NCI-H345 treated with DMSO at 0.1 percent for 48 hours (cell line): ENCODE measurements at regions not wholly inside any gene's neighbourhood (a gene's known extent, or its start where the extent isn't known, plus 50 kb on each side); places are given as distances from the start of the nearest gene placed in this dataset.
A peak's percentile ranks its signal among the peaks of the same experiment; 100 is the strongest.

Experiments
- DNase-seq: peaks from one replicate; lab custom pipeline; 2025; ENCODE audit not compliant: unreplicated experiment; lab: John Stamatoyannopoulos, UW

DNA sequence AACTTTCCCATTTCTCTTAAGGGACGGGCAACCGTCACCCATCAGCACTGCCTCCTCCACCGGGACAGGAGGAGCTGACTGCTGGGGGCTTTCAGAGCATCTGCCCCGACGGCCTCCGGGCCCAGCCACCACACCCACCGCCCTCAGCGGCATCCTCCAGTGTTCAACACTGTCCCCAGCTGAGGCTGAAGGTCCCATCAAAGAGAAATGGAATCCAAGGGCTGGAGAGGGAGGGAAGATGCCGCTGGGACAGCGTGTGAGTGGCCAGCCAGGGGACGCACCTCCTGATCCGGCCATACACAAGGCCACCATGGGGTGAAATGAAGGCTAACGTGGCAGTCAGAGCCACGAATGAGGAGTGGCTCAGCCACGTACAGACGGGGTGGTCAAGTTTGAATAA lies 153.6 kb upstream of the PPP2R2D start:
- DNase-seq, result no peak

DNA sequence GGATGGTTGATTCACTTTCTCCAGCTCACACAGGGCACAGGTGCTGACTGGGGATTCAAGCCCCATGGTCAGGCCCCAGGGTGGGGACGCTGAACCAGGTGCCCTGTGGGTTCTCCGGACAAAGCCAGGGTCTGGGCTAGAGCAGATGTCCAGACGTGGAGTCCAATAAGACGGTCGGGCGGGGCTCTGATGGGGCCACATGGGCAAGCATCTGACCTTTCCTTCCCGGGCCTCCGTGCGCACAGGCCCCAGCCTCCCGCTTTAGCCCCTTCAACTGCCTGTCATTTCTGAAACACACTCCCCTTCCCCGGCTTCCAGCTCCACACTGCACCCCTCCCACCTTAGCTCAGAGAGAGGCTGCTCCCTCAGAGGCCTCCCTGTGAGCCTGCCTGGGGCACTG lies 153.0 kb upstream of the PPP2R2D start:
- DNase-seq, result no peak

DNA sequence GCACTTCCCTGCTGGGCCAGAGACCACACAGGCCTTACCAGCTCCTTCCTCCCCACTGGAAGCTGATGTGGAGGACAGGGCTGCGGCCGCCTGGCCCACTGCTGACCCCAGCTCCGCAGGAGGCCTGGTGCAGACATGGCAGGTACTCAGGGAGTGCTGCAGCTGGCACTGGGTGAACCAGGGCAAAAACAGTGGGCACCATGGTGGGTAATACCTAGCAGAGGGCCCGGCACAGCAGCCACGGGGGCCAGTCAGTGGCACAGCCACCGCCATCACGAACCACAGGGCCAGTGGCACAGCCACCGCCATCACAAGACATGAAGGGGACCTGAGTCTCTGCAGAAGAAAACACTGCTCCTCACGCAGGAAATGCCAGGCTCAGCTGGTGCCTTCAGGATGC lies 152.6 kb upstream of the PPP2R2D start:
- DNase-seq, result no peak

DNA sequence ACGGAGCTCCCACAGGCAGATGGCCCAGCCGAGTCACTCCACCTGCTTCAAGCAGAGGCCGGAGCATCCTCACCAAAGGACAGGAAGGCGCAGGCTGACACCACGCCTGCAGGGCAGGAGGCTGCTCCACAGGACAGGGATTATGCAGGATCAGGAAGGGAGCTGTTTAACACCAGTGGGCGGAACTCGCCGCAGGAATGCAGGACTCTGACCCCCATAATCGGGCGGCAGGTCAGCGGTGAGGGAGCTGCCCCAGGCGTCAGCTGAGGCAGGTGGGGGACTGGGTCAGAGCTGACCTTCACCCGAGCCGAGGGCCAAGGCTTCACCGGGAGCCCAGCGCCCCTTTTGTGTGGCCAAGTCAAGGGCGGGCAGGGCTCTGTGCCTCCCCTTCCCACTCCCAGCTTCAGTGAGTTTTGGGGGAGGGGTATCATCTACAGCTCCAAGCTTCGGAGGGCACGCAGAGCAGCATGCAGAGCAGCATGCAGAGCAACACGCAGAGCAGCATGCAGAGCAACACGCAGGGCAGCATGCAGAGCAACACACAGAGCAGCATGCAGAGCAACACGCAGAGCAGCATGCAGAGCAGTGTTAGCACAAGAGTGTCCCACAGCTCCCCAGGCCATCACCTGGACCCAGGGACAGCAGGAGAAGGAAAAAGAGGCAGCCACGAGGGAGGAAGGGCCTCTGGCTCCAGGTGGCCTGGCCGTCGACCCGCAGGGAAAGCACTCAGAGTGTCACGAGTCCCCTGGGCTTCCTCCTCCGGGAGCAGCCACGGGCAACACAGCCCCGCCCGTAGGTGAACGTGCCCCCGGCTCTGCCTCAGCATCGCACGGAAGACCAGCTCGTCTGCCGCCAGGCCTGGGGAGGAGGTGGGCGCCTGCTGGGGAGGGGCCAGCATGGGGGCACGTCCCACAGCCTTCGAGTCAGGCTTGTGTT lies 151.7 kb upstream of the PPP2R2D start:
- DNase-seq, result peak; percentile 8

DNA sequence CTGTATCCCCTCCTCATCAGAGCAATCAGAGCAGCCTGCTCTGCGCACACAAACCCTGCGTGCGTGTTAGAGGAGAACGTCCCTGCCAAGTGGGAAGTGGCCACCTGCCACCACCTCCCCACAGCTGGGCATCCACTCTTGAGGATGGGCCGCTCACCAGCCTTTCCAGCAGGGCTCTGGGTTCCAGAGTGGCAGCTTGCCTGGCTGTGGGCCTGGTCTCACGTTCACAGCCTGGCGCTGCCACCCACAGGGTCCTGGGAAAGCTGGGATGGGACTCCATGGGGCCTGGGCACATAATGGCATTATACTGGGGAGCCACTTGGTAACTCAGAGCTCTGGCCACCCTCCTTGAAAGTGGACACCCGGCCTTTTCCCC lies 151.1 kb upstream of the PPP2R2D start:
- DNase-seq, result no peak

DNA sequence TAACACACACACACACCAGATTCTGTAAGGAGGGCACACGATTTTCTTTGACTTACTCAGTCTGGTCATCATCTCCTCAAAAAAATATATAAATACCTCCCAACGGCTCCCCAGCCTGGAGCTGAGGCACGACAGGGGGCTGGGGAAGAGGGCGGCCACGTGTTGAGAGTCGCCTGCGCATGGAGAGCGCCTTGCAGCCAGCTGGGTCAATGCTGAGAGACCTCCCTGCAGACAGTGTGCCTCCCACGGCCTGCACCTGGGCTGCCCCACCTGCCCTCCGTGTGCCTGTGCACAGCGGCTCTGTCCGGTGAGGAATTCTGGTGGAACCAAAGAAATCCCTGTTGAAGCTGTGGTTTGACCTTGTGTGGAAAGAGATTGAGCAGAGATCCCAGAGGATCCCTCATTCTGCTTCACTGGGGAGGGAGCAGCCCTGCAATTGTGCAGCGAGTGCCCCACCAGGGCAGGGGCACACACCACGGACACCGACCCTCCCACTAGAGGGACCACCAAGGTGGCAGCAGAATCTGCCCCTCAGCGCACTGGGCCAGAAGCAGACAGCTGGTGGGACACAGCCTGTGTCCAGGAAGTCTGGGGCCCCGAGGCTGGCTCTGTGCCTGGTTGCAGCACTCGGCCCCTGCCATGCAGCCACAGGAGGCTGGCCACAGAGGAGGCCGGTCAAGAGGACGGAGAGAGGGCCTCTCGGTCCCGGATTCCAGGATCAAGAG lies 150.5 kb upstream of the PPP2R2D start:
- no peak for DNase-seq

DNA sequence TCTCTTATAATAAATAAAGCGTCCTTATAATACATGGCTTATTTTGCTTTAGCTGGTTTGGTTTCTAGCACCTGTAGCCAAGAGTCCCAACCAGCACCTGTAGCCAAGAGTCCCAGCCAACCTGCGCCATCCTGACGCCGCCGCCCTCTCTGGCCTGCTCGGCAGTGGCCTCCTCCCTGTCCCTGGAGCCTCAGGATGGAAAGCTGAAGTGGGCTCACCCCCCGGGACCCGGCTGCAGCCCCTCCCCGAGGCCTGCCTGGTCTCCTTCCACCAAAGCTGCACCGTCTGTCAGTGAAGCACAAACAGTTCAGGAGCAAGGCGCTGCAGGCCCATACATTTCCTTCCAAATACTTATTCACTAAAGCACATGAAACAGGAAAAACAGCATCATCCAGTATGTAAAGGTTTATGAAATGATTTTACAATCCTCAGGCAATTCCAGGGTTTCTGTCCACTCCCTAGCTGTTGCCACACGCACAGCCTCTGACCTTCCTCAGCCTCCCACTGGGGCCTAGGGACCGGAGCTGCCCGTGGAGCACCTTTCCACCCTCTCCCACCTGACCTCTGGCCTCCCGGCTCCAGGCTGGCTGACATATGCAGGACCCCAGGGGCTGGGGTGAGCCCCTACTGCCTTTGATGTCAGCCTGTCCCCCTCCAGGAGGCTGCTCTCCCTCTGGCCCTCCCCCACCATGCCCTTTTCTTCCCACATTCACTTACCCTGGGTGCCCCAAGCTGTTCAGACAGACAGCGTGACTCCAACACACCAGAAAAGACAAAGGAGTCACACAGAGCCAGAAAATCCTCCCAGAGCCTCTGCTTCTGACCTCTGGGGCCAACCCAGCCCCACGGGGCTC lies 149.6 kb upstream of the PPP2R2D start:
- DNase-seq, result no peak

DNA sequence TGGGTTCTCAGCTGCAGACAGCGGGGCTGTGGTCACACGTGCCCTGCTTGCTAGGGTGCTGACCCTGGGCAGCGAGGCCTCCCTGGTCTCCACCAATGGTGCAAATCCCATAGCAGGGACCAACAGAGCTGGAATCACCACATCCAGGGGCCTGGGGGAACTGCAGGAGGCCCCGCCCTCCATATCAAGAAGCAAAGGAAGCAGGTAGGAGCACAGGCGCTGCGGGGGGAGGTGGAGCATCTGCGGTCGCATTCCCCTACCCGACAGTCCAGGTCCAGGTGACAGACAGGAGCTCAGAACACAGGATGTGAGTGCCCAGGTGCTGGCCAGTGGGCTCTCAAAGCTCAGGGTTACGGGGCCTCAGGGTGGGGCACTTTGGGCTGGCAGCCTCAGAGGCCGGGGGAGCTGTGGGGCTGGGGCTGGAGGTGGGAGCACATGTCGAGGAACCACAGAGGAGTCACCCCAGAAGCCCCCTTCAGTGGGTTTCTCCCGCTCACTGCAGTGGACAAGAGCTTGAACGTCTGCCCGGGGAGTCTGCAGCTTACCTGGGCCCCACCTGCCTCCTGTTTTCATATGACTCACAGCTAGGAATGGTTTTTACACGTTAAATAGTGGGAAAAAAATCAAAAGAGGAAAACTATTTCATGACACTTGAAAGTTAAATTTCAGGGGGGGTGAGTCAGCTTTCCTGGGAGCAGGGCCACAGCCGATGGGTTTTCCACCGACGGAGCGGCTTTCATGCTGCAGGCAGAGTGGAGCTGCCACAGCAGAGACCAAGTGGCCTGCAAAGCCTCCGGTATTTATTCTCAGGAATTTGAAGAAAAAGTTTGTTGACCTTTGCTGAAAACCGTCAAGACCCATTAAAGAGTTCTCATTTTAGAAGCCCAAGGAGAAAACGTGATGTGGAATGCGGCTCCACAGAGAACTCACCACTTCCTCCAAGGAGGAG lies 148.7 kb upstream of the PPP2R2D start:
- no peak for DNase-seq

DNA sequence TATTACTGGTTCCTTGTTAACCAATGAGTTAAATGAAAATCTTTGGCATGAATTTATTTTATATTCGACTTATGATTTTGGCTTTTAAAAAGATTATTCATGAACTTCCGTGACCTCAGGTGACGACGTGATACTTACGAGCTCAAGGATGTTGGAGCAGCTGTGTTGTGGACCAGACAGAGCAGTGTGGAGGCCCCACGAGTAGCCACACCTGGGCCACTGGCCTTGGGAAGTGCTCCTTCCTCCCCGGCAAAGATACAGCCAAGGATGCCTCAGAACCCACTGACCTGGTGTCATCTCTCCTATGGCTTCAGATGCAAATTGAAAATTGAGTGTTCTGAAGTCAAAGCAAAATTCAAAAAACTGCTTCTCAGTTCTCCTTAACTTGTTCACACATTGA lies 147.5 kb upstream of the PPP2R2D start:
- no peak for DNase-seq

DNA sequence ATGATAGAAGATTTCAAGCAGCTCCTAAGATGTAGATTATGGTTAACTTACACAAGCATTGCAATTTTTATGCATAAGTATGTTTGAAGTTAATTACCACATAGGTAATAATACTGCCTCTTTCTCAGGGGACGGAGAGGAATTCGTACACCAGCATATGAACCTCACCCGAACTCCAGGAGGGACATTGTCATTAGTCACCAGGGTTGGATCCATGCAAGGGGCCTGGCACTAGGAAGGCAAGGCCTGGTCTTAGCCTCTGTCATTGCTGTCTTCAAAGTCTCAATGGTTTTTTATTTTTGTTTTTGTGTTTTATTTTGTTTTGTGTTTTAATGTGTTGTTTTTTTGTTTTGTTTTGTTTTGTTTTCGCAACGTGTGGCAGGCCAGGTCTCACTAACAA lies 145.6 kb upstream of the PPP2R2D start:
- no peak for DNase-seq

DNA sequence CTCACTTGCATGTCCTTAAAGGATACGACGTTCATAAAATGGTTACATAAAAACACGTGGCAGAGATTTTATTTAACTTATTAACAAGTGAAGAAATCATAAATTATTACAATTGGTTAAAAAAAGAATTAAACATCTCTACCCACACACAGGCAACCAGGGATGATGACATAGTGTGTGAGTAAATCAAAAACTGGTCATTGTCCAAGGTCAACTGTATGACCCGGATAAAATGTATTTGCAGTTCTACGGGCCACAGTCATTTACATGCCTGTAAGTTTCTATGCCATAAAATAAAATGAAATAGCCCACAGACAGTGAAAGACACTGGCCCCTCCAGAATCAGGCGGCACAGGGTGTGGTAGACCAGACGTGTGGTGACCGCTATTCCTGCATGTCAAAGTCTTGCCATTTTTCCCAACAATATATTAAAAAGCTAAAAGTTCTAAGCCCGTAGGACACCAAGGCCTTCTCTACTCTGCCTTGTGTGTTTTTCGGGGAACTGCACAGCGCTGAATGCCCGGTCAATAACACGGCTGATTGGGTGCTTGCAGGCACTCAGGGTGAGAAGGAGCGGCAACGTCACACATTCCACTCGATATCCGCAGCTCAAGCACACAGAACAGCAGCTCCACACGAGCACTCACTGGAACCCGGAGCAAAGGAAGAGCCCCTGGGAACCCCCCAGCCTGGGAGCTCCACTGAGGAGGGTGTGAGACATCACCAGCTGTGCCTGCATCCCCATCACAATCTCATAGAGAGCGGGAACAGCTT lies 143.3 kb upstream of the PPP2R2D start:
- DNase-seq, result no peak

DNA sequence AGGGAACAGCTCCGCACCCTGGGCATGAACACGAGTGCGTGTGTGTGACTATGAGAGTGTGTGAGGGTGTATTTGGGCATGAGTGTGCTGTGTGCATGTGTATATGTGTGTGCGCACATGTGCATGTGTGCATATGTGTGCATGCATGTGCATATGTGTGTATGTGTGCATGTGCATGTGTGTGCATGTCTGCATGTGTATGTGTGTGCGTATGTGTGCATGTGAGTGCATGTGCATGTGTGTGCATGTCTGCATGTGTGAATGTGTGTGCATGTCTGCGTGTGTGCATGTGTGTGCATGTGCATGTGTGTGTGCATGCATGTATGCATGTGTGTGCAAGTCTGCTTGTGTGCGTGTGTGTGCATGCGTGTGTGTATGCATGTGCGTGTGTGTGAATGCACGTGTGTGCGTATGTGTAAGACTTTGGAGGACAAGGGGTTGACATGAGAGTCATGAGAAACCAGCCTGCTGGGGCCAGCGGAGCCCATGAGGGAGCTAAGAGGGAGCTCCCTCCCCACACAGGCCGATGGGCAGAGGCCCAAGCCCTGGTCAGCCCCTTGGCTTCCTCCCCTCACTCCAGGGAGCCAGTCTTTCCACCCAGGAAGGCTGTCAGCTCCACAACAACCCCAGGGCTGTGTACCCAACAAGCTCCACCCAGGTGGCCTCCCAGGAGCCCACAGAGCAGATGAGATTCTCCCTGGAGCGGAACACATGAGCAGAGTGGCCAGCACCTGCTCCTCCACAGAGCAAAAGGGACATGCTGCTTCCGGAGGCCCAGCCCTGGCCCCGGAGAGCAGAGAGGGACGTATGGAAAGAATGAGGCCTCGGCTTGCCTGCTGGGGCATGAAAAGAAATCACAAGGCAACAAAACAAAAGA lies 142.5 kb upstream of the PPP2R2D start:
- peak; percentile 46 for DNase-seq

DNA sequence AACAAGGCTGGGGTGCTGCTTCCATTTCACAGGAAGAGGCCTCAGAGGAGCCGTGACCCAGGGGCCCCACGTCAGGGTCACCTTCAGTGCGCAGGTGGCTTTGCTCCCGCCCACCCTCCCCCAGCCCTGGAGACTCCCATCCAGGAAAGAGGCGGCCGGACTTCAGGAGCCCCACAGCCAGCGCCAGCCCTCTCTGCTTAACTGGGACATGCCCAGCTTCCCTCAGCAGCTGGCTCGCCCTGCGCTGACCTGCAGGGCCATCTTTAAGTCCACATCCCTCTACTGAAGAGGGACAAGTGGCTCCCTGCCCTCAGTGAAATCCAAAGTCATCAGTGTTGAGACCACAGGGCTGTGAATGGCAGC lies 141.9 kb upstream of the PPP2R2D start:
- DNase-seq, result no peak

DNA sequence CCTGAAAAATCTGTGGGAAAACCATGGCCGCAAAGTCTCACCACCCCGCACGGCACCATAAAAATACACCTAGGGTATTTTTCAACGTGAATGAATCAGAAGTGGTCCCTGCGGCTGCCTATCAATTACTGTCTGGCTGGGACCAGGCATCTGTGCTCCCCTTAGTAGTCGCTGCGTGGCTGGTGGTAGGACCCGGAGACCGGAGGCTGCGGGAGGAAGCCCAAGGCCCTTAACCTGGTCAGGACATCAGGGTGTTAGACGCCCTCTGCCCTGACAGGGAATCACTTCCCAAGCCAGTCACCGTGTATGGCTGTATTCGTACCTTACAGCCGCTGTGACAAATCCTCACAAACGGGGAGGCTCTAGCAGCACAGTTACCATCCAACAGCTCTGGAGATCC lies 141.5 kb upstream of the PPP2R2D start:
- no peak for DNase-seq

DNA sequence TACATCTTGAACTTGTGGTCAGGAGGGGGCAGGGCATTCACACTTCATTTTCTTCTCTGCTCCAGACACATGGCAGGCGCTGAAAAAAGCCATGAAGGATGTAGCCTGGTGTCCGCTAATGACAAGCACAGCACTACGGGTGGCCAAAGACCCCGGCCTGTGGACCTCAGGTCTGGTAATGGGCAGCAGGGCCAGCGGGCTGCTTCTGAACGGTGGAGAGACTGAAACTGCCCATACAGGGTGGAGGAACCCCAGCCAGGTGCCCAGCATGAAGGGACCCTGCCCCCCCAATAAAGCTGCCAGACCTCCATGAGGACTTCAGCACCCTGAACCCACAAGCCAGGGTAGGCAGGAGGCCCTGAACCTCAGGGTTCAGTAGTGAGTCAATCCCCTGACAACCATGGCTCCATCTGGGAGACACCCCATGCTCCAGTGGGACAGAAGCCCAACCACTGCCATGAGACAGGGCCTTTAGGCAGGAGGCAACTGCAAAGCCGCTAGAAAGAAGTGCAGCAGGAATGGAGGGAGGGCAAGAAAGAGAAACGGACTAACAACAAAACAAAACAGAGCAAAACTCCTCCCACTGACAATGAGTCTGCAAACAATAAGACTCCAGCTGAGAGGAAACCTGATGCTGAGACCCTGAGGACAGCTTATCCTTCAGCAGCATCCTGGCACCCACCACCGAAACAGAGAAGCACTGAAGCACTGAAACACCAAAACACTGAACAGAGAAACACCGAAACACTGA lies 140.2 kb upstream of the PPP2R2D start:
- peak; percentile 23 for DNase-seq

DNA sequence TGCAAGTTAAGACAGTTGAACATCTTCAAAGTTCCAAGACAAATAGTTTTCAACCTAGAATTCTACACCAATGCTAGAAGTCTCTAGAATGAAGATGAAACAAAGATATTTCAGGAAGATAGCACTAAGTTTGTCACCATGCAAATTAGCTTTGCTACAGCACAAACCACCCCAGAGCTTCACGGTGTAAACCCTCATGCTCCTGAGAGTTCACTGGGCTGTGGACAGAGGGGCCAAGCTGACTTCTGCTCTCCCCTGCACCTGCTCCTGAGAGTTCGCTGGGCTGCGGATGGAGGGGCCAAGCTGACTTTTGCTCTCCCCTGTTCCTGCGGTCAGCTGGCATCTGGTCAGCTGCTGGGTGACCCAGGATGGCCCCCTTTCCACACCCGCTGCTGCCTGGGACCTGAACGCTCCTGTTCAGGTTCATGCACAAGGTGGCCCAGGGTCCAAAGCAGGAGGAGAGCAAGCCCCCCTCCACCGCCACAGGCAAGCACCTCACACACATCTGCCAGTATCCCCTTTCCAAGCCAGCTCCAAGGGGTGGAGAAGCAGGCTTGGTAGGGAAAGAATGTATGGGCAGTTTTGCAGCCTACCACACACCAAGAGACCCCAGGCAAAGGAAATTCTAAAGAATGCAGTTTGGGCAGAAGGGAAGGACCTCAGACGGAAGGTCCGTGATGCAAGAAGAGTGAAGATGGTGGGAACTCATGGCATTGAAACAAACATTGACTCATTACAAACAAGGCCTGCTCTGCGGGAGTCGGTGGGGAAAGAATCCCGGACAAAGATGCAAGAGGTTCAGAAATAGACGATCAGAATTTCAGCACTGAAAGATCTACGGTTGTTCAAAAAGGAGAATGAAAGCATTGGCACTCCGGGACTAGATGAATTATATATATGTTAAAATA lies 137.8 kb upstream of the PPP2R2D start:
- no peak for DNase-seq

DNA sequence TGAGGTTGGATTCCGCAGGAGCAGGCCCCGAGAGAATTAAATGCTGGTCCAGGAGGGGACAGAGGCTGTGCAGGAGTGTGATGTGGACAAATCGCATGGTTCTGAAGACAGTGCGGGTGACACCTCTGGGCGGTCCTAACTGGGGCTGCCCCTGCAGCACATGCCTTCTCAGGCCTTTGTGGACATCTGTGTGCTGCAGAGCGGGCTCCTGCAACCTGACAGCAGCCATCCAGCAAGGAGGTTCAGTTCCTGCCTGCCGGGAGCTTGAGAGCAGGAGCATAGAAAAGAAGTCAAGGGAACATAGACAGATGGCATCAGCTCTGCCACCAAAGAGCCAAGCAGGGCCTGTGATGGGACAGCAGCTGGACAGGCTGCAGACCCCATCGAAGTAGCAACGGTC lies 135.9 kb upstream of the PPP2R2D start:
- DNase-seq, result no peak
